A673 (cell line): ENCODE measurements at regions not wholly inside any gene's neighbourhood (a gene's known extent, or its start where the extent isn't known, plus 50 kb on each side); places are given as distances from the start of the nearest gene placed in this dataset.

ENCODE experiments used
- BruUV-seq: library from RNA; stranded (reverse); fragments of 400-500 nt; replicated peaks from 2 replicates; lab custom pipeline; 2021; lab: Mats Ljungman, UMichigan
- CTCF ChIA-PET: fragments of 300-600 bp; sonication (Branson Sonifier 250); formaldehyde crosslinking; loops from one replicate; lab custom pipeline; 2022; ENCODE audit warnings: antibody characterized with exemption; lab: Charles Lee
- POLR2A ChIA-PET: fragments of 300-600 bp; sonication (Branson Sonifier 250); formaldehyde crosslinking; loops from one replicate; lab custom pipeline; 2022; ENCODE audit warnings: antibody characterized with exemption; ENCODE audit not compliant: low non-redundant PET; lab: Charles Lee
- DNase-seq: peaks from one replicate; pipeline ENCODE4 v3.0.0-alpha.2; 2015; ENCODE audit warnings: low spot score
- H3K27ac ChIP-seq: fragments of 200-600 bp; sonication (generic); 2 replicates; pipeline ENCODE4 v1.5.1; 2016; ENCODE audit warnings: mixed run types, low read depth, mild to moderate bottlenecking, mixed read lengths, antibody characterized with exemption, low read length; ENCODE audit not compliant: poor library complexity, severe bottlenecking
- H3K27me3 ChIP-seq: fragments of 200-600 bp; sonication (generic); replicated peaks from 2 replicates; pipeline ENCODE4 v1.6.1; 2017; ENCODE audit warnings: mixed run types, low read depth, mild to moderate bottlenecking, mixed read lengths, antibody characterized with exemption, low read length; ENCODE audit not compliant: insufficient read depth, poor library complexity
- H3K36me3 ChIP-seq: fragments of 200-600 bp; sonication (generic); 2 replicates; pipeline ENCODE4 v1.6.1; 2016; ENCODE audit warnings: mixed run types, mild to moderate bottlenecking, mixed read lengths, antibody characterized with exemption, low read length; ENCODE audit not compliant: insufficient read depth, poor library complexity, severe bottlenecking
- H3K4me1 ChIP-seq: fragments of 200-600 bp; sonication (generic); 2 replicates; pipeline ENCODE4 v1.6.1; 2017; ENCODE audit warnings: mixed run types, mild to moderate bottlenecking, mixed read lengths, antibody characterized with exemption, low read length; ENCODE audit not compliant: insufficient read depth, poor library complexity, severe bottlenecking
- H3K4me3 ChIP-seq: fragments of 200-600 bp; sonication (generic); 2 replicates; pipeline ENCODE4 v1.5.1; 2016; ENCODE audit warnings: low read depth, mixed run types, mild to moderate bottlenecking, mixed read lengths, low read length; ENCODE audit not compliant: poor library complexity, severe bottlenecking
- H3K9me3 ChIP-seq: fragments of 200-600 bp; sonication (generic); 2 replicates; pipeline ENCODE4 v1.6.1; 2016; ENCODE audit warnings: mixed run types, low read depth, mild to moderate bottlenecking, mixed read lengths, antibody characterized with exemption, low read length; ENCODE audit not compliant: poor library complexity, severe bottlenecking
- CTCF ChIP-seq: fragments of 300-800, 200-600 bp; sonication (generic); conservative IDR thresholded peaks from 2 replicates; pipeline ENCODE4 v1.5.1; 2017; ENCODE audit warnings: low read depth, mild to moderate bottlenecking, antibody characterized with exemption, low read length, moderate library complexity, mixed read lengths
- EZH2 ChIP-seq: fragments of 200-600 bp; sonication (generic); IDR thresholded peaks from 2 replicates; pipeline ENCODE4 v1.6.1; 2017; ENCODE audit warnings: borderline replicate concordance, low read depth, mild to moderate bottlenecking, mixed read lengths, antibody characterized with exemption, low read length; ENCODE audit not compliant: poor library complexity, severe bottlenecking
- intact Hi-C: fragments of 100-400 bp; cut with micrococcal nuclease; formaldehyde crosslinking; loops from one replicate; pipeline ENCODE4 v1.10.0; 2022; ENCODE audit not compliant: unreplicated experiment

- H3K27me3 ChIP-seq = peaks cover 18% of the 10 kb centered on the region
- TF ChIP-seq CTCF (no peak), EZH2 (no peak)
- no peak overlapping the region for H3K4me3 ChIP-seq
- H3K36me3 ChIP-seq = no peaks in the 10 kb centered on the region
- H3K4me1 ChIP-seq = no peaks in the 10 kb centered on the region
- no peaks in the 10 kb centered on the region for H3K9me3 ChIP-seq
- no TSS peak for BruUV-seq
- intact Hi-C loops = no loop called here
- no peak overlapping the region for H3K27ac ChIP-seq
- POLR2A ChIA-PET = no interaction called here
- CTCF ChIA-PET = no interaction called here
- no peak for DNase-seq
Measured at GRCh38 chr2:2641541-2642410, 310.7 kb upstream of the MYT1L start.

- DNase-seq = no peak
- no peak for TF ChIP-seq EZH2
- TF ChIP-seq CTCF = no peak
- intact Hi-C loops = no loop called here
- no peaks in the 10 kb centered on the region for H3K9me3 ChIP-seq
- ChIA-PET CTCF (no interaction called here), POLR2A (no interaction called here)
- no peak overlapping the region for H3K4me3 ChIP-seq
- H3K36me3 ChIP-seq = no peaks in the 10 kb centered on the region
- peaks cover 18% of the 10 kb centered on the region for H3K27me3 ChIP-seq
- no TSS peak for BruUV-seq
- H3K27ac ChIP-seq = no peak overlapping the region
- H3K4me1 ChIP-seq = no peaks in the 10 kb centered on the region
Measured at GRCh38 chr2:2640818-2641217, 309.7 kb upstream of the MYT1L start.

- H3K9me3 ChIP-seq = no peaks in the 10 kb centered on the region
- ChIA-PET CTCF (no interaction called here), POLR2A (no interaction called here)
- intact Hi-C loops = no loop called here
- H3K4me1 ChIP-seq = no peaks in the 10 kb centered on the region
- DNase-seq = no peak
- peaks cover 18% of the 10 kb centered on the region for H3K27me3 ChIP-seq
- no peak overlapping the region for H3K4me3 ChIP-seq
- no TSS peak for BruUV-seq
- TF ChIP-seq EZH2 (no peak), CTCF (no peak)
- no peak overlapping the region for H3K27ac ChIP-seq
- no peaks in the 10 kb centered on the region for H3K36me3 ChIP-seq
Measured at GRCh38 chr2:2640371-2640770, 309.3 kb upstream of the MYT1L start.
